HEK293T (cell line): ENCODE measurements at regions not wholly inside any gene's neighbourhood (a gene's known extent, or its start where the extent isn't known, plus 50 kb on each side); places are given as distances from the start of the nearest gene placed in this dataset.

Experiments
- ARNT ChIP-seq: fragments of 450-650 bp; IDR thresholded peaks from 2 replicates; pipeline ENCODE4 v1.6.1; 2017; ENCODE audit warnings: mild to moderate bottlenecking
- BHLHE40 ChIP-seq: fragments of 450-650 bp; IDR thresholded peaks from 2 replicates; pipeline ENCODE4 v1.6.1; 2016; ENCODE audit warnings: mild to moderate bottlenecking, moderate library complexity, borderline replicate concordance
- HDGF ChIP-seq: fragments of 450-650 bp; IDR thresholded peaks from 2 replicates; pipeline ENCODE4 v1.6.1; 2017; ENCODE audit warnings: antibody characterized with exemption, borderline replicate concordance
- SP1 ChIP-seq: fragments of 450-650 bp; IDR thresholded peaks from 2 replicates; pipeline ENCODE4 v1.6.1; 2017
- ZNF384 ChIP-seq: fragments of 450-650 bp; IDR thresholded peaks from 2 replicates; pipeline ENCODE4 v1.6.1; 2016

GRCh38 chr9:90726215-90726614 is 75.4 kb upstream of the SYK start:
- no peak for TF ChIP-seq SP1
- TF ChIP-seq HDGF, result no peak
- no peak for TF ChIP-seq BHLHE40
- no peak for TF ChIP-seq ZNF384
- no peak for TF ChIP-seq ARNT
